Neural cell (in vitro differentiated cells): ENCODE measurements at regions not wholly inside any gene's neighbourhood (a gene's known extent, or its start where the extent isn't known, plus 50 kb on each side); places are given as distances from the start of the nearest gene placed in this dataset.
A peak's percentile ranks its signal among the peaks of the same experiment; 100 is the strongest.

ENCODE experiments used
- H2AFZ ChIP-seq: fragments of 200-600, 300-800 bp; sonication (generic), shearing (Covaris generic); 2 replicates; pipeline ENCODE4 v1.6.0; 2014; ENCODE audit warnings: low read depth, mild to moderate bottlenecking, antibody characterized with exemption, low read length, moderate library complexity
- H3F3A ChIP-seq: fragments of 200-600 bp; shearing (Covaris generic); 2 replicates; pipeline ENCODE4 v1.6.1; 2016; ENCODE audit warnings: mild to moderate bottlenecking, moderate library complexity, mixed read lengths, antibody characterized with exemption, low read length; ENCODE audit not compliant: insufficient read depth, poor library complexity, severe bottlenecking
- H3K27ac ChIP-seq: fragments of 200-600, 300-800 bp; sonication (generic), shearing (Covaris generic); 2 replicates; pipeline ENCODE4 v1.5.1; 2014; ENCODE audit warnings: mild to moderate bottlenecking, low read length, moderate library complexity
- H3K27me3 ChIP-seq: fragments of 300-800, 200-600 bp; sonication (generic), shearing (Covaris generic); 2 replicates; pipeline ENCODE4 v1.6.0; 2014; ENCODE audit warnings: mild to moderate bottlenecking, low read depth, low read length, moderate library complexity; ENCODE audit not compliant: insufficient read depth
- H3K36me3 ChIP-seq: fragments of 300-800, 200-600 bp; sonication (generic), shearing (Covaris generic); 2 replicates; pipeline ENCODE4 v1.5.1; 2014; ENCODE audit warnings: mild to moderate bottlenecking, antibody characterized with exemption, low read length, moderate library complexity; ENCODE audit not compliant: insufficient read depth
- H3K4me2 ChIP-seq: fragments of 300-800, 200-600 bp; sonication (generic), shearing (Covaris generic); 2 replicates; pipeline ENCODE4 v1.6.0; 2014; ENCODE audit warnings: mild to moderate bottlenecking, low read length
- H3K4me3 ChIP-seq: fragments of 300-800, 200-600 bp; sonication (generic), shearing (Covaris generic); 2 replicates; pipeline ENCODE4 v1.5.1; 2014; ENCODE audit warnings: mild to moderate bottlenecking, low read length, moderate library complexity
- H3K79me2 ChIP-seq: fragments of 200-600 bp; shearing (Covaris generic); replicated peaks from 2 replicates; pipeline ENCODE4 v1.6.0; 2014; ENCODE audit warnings: mild to moderate bottlenecking, low read length, moderate library complexity; ENCODE audit not compliant: insufficient read depth
- H3K9ac ChIP-seq: fragments of 300-800, 200-600 bp; sonication (generic), shearing (Covaris generic); 2 replicates; pipeline ENCODE4 v1.6.1; 2016; ENCODE audit warnings: mild to moderate bottlenecking, low read length, mixed read lengths
- H3K9me2 ChIP-seq: fragments of 200-600 bp; shearing (Covaris generic); 2 replicates; pipeline ENCODE4 v1.6.1; 2016; ENCODE audit warnings: mild to moderate bottlenecking, low read length, mixed read lengths; ENCODE audit not compliant: insufficient read depth
- H3K9me3 ChIP-seq: fragments of 200-600, 300-800 bp; sonication (generic), shearing (Covaris generic); 2 replicates; pipeline ENCODE4 v1.6.1; 2016; ENCODE audit warnings: mild to moderate bottlenecking, mixed run types, low read length, moderate library complexity, mixed read lengths
- H4K20me1 ChIP-seq: fragments of 200-600 bp; shearing (Covaris generic); 2 replicates; pipeline ENCODE4 v1.6.1; 2016; ENCODE audit warnings: mild to moderate bottlenecking, mixed run types; ENCODE audit not compliant: insufficient read depth
- EP300 ChIP-seq: fragments of 450-650 bp; conservative IDR thresholded peaks from 2 replicates; pipeline ENCODE4 v1.6.1; 2014; ENCODE audit warnings: antibody characterized with exemption, mild to moderate bottlenecking, moderate library complexity; ENCODE audit not compliant: poor library complexity, severe bottlenecking
- EZH2 ChIP-seq: fragments of 200-600, 300-800 bp; shearing (Covaris generic), sonication (generic); IDR thresholded peaks from 2 replicates; pipeline ENCODE4 v1.6.1; 2014; ENCODE audit warnings: antibody characterized with exemption, low read length, borderline replicate concordance, mild to moderate bottlenecking; ENCODE audit not compliant: insufficient read depth, poor library complexity, severe bottlenecking
- MXI1 ChIP-seq: fragments of 450-650 bp; conservative IDR thresholded peaks from 2 replicates; pipeline ENCODE4 v1.6.1; 2014; ENCODE audit warnings: antibody characterized with exemption, mild to moderate bottlenecking; ENCODE audit not compliant: poor library complexity, severe bottlenecking
- POLR2AphosphoS5 ChIP-seq: IDR thresholded peaks from 2 replicates; pipeline ENCODE4 v1.6.1; 2012
- RAD21 ChIP-seq: fragments of 450-650 bp; conservative IDR thresholded peaks from 2 replicates; pipeline ENCODE4 v1.6.1; 2014; ENCODE audit warnings: antibody characterized with exemption, mild to moderate bottlenecking, moderate library complexity
- REST ChIP-seq: IDR thresholded peaks from 2 replicates; pipeline ENCODE4 v1.6.1; 2012; ENCODE audit warnings: borderline replicate concordance
- SMC3 ChIP-seq: fragments of 450-650 bp; conservative IDR thresholded peaks from 2 replicates; pipeline ENCODE4 v1.6.1; 2014; ENCODE audit warnings: antibody characterized with exemption, mild to moderate bottlenecking, moderate library complexity; ENCODE audit not compliant: poor library complexity
- TAF1 ChIP-seq: IDR thresholded peaks from 2 replicates; pipeline ENCODE4 v1.6.1; 2012; ENCODE audit warnings: low read depth
- TF ChIP-seq, protein P1 (sequence below): fragments of 450-650 bp; IDR thresholded peaks from 2 replicates; pipeline ENCODE4 v1.5.1; 2014; ENCODE audit warnings: antibody characterized with exemption, mild to moderate bottlenecking, moderate library complexity; ENCODE audit not compliant: poor library complexity, severe bottlenecking

- Histone ChIP-seq H3F3A (no peaks in the 10 kb centered on the region), H4K20me1 (no peaks in the 10 kb centered on the region), H2AFZ (no peak overlapping the region), H3K36me3 (no peaks in the 10 kb centered on the region), H3K9ac (no peak overlapping the region), H3K27ac (no peak overlapping the region), H3K27me3 (peaks cover 39% of the 10 kb centered on the region), H3K4me2 (no peak overlapping the region), H3K79me2 (no peaks in the 10 kb centered on the region), H3K9me2 (no peaks in the 10 kb centered on the region), H3K9me3 (peaks cover 5% of the 10 kb centered on the region), H3K4me3 (no peak overlapping the region)
- no peak for TF ChIP-seq EP300
- no peak for TF ChIP-seq RAD21
- no peak for TF ChIP-seq SMC3
- TF ChIP-seq, protein P1, sequence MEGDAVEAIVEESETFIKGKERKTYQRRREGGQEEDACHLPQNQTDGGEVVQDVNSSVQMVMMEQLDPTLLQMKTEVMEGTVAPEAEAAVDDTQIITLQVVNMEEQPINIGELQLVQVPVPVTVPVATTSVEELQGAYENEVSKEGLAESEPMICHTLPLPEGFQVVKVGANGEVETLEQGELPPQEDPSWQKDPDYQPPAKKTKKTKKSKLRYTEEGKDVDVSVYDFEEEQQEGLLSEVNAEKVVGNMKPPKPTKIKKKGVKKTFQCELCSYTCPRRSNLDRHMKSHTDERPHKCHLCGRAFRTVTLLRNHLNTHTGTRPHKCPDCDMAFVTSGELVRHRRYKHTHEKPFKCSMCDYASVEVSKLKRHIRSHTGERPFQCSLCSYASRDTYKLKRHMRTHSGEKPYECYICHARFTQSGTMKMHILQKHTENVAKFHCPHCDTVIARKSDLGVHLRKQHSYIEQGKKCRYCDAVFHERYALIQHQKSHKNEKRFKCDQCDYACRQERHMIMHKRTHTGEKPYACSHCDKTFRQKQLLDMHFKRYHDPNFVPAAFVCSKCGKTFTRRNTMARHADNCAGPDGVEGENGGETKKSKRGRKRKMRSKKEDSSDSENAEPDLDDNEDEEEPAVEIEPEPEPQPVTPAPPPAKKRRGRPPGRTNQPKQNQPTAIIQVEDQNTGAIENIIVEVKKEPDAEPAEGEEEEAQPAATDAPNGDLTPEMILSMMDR: no peak
- TF ChIP-seq EZH2: no peak
- no peak for TF ChIP-seq POLR2AphosphoS5
- no peak for TF ChIP-seq MXI1
- no peak for TF ChIP-seq REST
- TF ChIP-seq TAF1: no peak
Observed at GRCh38 chr5:54885636-54886035, 99.8 kb downstream of the ESM1 start.

DNA sequence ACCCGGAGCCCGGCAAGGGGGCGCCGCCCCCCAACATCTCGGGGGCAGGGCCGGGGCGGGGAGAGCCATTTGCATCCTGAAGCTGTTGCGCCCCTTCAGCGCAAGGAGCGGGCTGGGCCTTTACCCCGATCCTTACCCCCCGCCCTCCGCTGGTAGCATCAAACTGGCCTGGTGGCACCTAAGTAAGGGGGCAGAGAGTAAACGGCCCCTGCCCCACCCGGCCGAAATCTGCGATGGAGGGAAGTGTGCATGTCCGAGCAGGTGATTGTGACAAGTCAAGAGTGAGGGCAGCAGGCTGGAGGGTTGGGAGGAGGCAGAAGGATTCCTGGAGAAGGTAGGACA lies 101.2 kb downstream of the ESM1 start:
- no peaks in the 10 kb centered on the region for H3K9me2 ChIP-seq
- no peaks in the 10 kb centered on the region for H3K36me3 ChIP-seq
- TF ChIP-seq REST: no peak
- no peak for TF ChIP-seq RAD21
- no peak for TF ChIP-seq EP300
- no peaks in the 10 kb centered on the region for H3F3A ChIP-seq
- no peak overlapping the region for H2AFZ ChIP-seq
- H3K4me2 ChIP-seq: no peak overlapping the region
- no peak overlapping the region for H3K9ac ChIP-seq
- no peak overlapping the region for H3K27ac ChIP-seq
- peaks cover 5% of the 10 kb centered on the region for H3K9me3 ChIP-seq
- peak overlapping the region; percentile 66 for H3K4me3 ChIP-seq
- peaks cover 39% of the 10 kb centered on the region for H3K27me3 ChIP-seq
- no peaks in the 10 kb centered on the region for H4K20me1 ChIP-seq
- H3K79me2 ChIP-seq: no peaks in the 10 kb centered on the region
